Psoas muscle (tissue), 7 donors: ENCODE measurements at regions not wholly inside any gene's neighbourhood (a gene's known extent, or its start where the extent isn't known, plus 50 kb on each side); places are given as distances from the start of the nearest gene placed in this dataset.

Experiments
- ATAC-seq, 4 donors: fragments of 200-7000 bp; cut with Tn5 transposase; one replicate each; pipeline ENCODE4 v1.9.1; 2020; ENCODE audit warnings: moderate library complexity in 3 of 4, mild to moderate bottlenecking in 2 of 4
- DNase-seq, 2 donors: peaks; one replicate each; pipeline ENCODE4 v3.0.0-alpha.2; 2020
- H3K27ac ChIP-seq: fragments of 200-600 bp; one replicate; pipeline ENCODE4 v1.8.0; 2022
- H3K27me3 ChIP-seq, 3 donors: fragments of 200-600 bp in 1 of 3; one replicate each; pipeline versions ENCODE4 v1.6.1 to v1.8.0; 2013 to 2022; ENCODE audit warnings: low read length in 2 of 3, mild to moderate bottlenecking in 2 of 3, moderate library complexity in 1 of 3; ENCODE audit not compliant: insufficient read depth in 3 of 3
- H3K36me3 ChIP-seq, 2 donors: fragments of 200-600 bp in 1 of 2; one replicate each; pipeline versions ENCODE4 v1.6.1 to v1.8.0; 2013 to 2022; ENCODE audit warnings: low read depth in 1 of 2, mild to moderate bottlenecking in 1 of 2, moderate library complexity in 1 of 2; ENCODE audit not compliant: insufficient read depth in 1 of 2
- H3K4me1 ChIP-seq: fragments of 200-600 bp; one replicate; pipeline ENCODE4 v1.8.0; 2022
- H3K4me3 ChIP-seq: fragments of 200-600 bp; one replicate; pipeline ENCODE4 v1.8.0; 2022; ENCODE audit warnings: mild to moderate bottlenecking
- H3K9me3 ChIP-seq: fragments of 200-600 bp; one replicate; pipeline ENCODE4 v1.8.0; 2022
- CTCF ChIP-seq: fragments of 200-600 bp; IDR thresholded peaks from one replicate; pipeline ENCODE4 v1.8.0; 2022; ENCODE audit warnings: antibody characterized with exemption
- WGBS, 3 donors: extraction: QIAGEN DNeasy Blood & Tissue Kit; methylation state at CpG; one replicate each; pipeline versions ENCODE4 v1.1.6 to v1.1.7; 2013; 5-methylcytosine and 5-hydroxymethylcytosine counted together
- intact Hi-C, 2 donors: fragments of 100-400 bp; cut with DNase I; formaldehyde crosslinking; loops; one replicate each; pipeline versions ENCODE4 v1.11.0 to v1.14.2; 2022
- donor health status: healthy with polysubstance abuse.
- donor health status: DM: no; HTN: no; CAD: no; lungs with moderate emphysema.
- donor health status: Bipolar disorder and iron deficiency.
- donor health status: healthy.
- donor health status: DM: yes; HTN: yes; CAD: no.
- donor health status: DM: no; HTN: no; CAD: no.
- donor health status: DM: yes; HTN: yes; CAD: no.

GRCh38 chr17:72349491-72349995, 228.7 kb downstream of the SOX9 start:
- Histone ChIP-seq H3K4me1 (no peaks in the 10 kb centered on the region), H3K27ac (no peak overlapping the region), H3K36me3 (no peaks in the 10 kb centered on the region), H3K9me3 (no peaks in the 10 kb centered on the region), H3K4me3 (no peak overlapping the region), H3K27me3 (peaks cover 0 to 4% (median 0%) of the 10 kb centered on the region in 3 donors)
- ATAC-seq (no peak), DNase-seq (no peak)
- intact Hi-C loops: no loop called here
- no peak for TF ChIP-seq CTCF
- WGBS, 3 donors: 36 to 51% (median 42%) methylated on average over 13 of the region's 13 CpGs

GRCh38 chr17:72350073-72350472, 229.3 kb downstream of the SOX9 start:
- TF ChIP-seq CTCF: no peak
- Histone ChIP-seq H3K36me3 (no peaks in the 10 kb centered on the region), H3K9me3 (no peaks in the 10 kb centered on the region), H3K27me3 (peaks cover 0 to 4% (median 0%) of the 10 kb centered on the region in 3 donors), H3K4me3 (no peak overlapping the region), H3K27ac (no peak overlapping the region), H3K4me1 (no peaks in the 10 kb centered on the region)
- intact Hi-C loops: no loop called here
- no peak for ATAC-seq
- no peak for DNase-seq
- 66 to 79% (median 72%) methylated on average over 3 of the region's 3 CpGs for WGBS, 3 donors

GRCh38 chr17:72351365-72351764, 230.5 kb downstream of the SOX9 start:
- ATAC-seq (no peak), DNase-seq (no peak)
- TF ChIP-seq CTCF: no peak
- intact Hi-C loops: no loop called here
- Histone ChIP-seq H3K4me3 (no peak overlapping the region), H3K4me1 (no peaks in the 10 kb centered on the region), H3K27ac (no peak overlapping the region), H3K27me3 (peaks cover 0 to 4% (median 0%) of the 10 kb centered on the region in 3 donors), H3K9me3 (no peaks in the 10 kb centered on the region), H3K36me3 (no peaks in the 10 kb centered on the region)
- 84 to 86% (median 86%) methylated on average over 6 of the region's 6 CpGs for WGBS, 3 donors

GRCh38 chr17:72351884-72352346, 231.1 kb downstream of the SOX9 start:
- no peak for TF ChIP-seq CTCF
- 55 to 63% (median 60%) methylated on average over 21 of the region's 21 CpGs for WGBS, 3 donors
- no peak for ATAC-seq

GRCh38 chr17:72353502-72353901, 232.7 kb downstream of the SOX9 start:
- Histone ChIP-seq H3K36me3 (no peaks in the 10 kb centered on the region), H3K9me3 (no peaks in the 10 kb centered on the region), H3K27ac (no peak overlapping the region), H3K4me3 (no peak overlapping the region), H3K27me3 (no peaks in the 10 kb centered on the region), H3K4me1 (no peaks in the 10 kb centered on the region)
- no peak for ATAC-seq
- no peak for TF ChIP-seq CTCF
- WGBS, 3 donors: 91 to 93% (median 92%) methylated on average over 9 of the region's 9 CpGs
- DNase-seq: no peak
- intact Hi-C loops: no loop called here

More at GRCh38 chr17:72351884-72352346, 231.1 kb downstream of the SOX9 start:
- no peaks in the 10 kb centered on the region for H3K36me3 ChIP-seq
- no peak overlapping the region for H3K27ac ChIP-seq
- H3K27me3 ChIP-seq: peaks cover 0 to 4% (median 0%) of the 10 kb centered on the region in 3 donors
- H3K9me3 ChIP-seq: no peaks in the 10 kb centered on the region
- no peaks in the 10 kb centered on the region for H3K4me1 ChIP-seq
- no peak overlapping the region for H3K4me3 ChIP-seq
- intact Hi-C loops: no loop called here
- DNase-seq: no peak
